COLO668 (cell line): ENCODE measurements at regions not wholly inside any gene's neighbourhood (a gene's known extent, or its start where the extent isn't known, plus 50 kb on each side); places are given as distances from the start of the nearest gene placed in this dataset.

ENCODE experiments used
- DNase-seq: peaks from one replicate; lab custom pipeline; 2025; ENCODE audit not compliant: unreplicated experiment; lab: John Stamatoyannopoulos, UW

DNA sequence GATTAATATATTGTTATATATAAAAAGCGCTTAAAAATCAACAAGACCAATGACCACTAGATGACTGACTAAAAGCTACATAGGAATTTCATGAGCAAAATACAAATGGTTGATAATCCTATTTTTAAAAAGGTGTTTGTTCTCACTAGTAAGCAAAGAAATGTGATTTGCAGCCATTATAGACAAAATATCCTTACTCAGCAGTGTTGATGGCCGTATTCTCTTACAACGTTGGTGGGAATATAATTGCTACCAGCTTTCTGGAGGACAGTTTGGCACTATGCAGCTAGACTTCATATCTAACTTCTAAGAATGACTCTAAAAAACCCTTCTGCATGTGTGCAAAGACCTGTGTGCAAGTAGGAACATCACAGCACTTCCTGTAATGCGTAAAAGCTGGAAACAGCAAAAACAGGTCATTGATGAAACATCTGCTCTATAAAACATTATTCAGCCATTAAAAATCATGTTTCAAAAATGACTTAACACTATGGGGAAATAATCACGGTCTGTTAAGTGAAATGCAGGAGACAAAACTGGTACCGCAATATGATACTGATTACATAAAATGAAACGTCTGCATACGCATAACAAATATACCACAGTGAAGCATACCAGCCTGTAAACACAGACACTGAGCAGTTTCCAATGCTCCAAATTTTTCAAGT, 70.1 kb upstream of the LINC01488 start:
- no peak for DNase-seq

GRCh38 chr11:69413015-69413801, 68.3 kb upstream of the LINC01488 start:
- no peak for DNase-seq

DNA sequence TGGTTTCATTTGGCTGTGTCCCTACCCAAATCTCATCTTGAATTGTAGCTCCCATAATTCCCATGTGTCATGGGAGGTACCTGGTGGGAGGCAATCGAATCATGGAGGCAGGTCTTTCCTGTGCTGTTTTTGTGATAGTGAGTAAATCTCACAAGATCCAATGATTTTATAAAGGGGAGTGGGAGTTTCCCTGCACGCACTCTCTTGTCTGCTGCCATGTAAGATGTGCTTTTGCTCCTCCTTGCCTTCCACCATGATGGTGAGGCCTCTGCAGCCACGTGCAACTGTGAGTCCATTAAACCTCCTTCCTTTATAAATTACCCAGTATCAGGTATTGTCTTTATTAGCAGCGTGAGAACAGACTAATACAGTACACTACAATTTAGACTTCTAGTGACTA, 67.5 kb upstream of the LINC01488 start:
- no peak for DNase-seq

DNA sequence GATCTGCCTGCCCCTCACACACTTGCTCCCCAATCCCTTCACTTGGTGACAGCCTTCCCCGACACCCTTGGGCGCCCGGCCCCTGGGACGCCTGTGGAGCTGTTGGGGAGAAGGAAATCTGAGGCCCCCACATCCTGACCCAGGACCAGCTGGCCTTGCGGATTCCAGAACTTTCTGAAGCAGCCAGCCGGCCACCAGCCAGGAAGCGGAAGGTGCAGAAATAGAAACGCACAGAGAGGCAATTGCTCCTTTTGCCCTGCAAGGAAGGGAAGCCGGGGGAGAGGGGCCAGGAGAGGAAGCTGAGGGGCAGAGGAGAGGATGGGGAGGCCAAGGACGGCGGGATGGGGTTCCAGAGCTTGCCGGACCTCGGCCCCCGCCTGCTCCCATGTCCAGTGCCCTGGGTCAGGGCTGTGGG, 66.7 kb upstream of the LINC01488 start:
- DNase-seq: no peak

DNA sequence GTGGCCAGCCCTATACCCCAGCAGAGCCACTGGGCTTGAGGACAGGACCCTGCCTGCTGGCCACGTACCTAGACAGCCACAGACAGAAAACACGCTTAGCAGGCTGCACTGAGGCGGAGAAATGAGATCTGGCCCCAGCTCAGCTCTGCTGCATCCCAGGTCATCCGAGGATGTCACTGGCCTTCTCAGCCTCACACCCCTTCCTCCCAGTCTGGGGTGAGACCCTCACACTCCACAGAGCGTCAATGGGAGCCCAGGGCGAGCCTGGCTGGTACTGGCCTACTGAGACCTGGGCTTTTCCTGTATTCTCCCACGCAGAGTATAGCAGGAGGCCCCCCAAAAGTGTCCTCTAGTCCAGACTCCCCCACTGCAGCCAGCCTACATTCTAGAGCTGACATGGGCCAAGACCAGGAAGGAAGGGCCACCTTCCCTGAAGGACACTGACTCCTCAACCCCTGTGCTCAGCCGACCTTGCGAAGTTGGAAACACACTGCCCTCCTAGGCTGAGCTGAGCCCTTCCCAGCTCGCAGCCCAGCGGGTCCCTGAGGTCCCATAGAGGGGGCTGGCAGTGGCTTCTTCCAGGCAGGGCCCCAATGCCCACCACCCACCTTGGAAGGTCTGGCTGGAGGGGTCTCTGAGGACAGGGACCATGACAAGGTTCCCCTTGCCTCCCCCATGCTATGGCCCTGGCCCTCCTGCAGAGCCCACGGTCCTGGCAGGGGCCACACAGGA, 65.9 kb upstream of the LINC01488 start:
- no peak for DNase-seq

DNA sequence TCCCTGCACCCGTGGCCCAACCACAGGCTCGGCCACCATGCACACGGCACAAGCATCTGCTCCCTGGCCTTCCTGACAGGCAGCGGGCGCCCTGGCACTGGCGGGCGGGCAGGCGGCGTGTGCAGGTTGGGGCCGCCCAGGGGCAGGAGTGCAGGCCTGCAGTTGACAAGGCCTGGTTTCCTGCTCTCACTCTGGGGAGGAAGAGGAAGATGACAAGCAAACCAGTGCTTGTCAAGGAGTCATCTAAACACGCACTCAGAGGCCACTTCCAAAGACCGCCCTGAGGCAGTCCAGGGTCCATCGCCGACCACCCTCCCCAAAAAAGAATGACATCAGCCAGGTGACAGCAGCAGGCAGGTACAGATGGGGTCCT, 65.3 kb upstream of the LINC01488 start:
- no peak for DNase-seq

GRCh38 chr11:69416762-69417698, 64.4 kb upstream of the LINC01488 start:
- DNase-seq: no peak

GRCh38 chr11:69417699-69418085, 63.8 kb upstream of the LINC01488 start:
- no peak for DNase-seq

DNA sequence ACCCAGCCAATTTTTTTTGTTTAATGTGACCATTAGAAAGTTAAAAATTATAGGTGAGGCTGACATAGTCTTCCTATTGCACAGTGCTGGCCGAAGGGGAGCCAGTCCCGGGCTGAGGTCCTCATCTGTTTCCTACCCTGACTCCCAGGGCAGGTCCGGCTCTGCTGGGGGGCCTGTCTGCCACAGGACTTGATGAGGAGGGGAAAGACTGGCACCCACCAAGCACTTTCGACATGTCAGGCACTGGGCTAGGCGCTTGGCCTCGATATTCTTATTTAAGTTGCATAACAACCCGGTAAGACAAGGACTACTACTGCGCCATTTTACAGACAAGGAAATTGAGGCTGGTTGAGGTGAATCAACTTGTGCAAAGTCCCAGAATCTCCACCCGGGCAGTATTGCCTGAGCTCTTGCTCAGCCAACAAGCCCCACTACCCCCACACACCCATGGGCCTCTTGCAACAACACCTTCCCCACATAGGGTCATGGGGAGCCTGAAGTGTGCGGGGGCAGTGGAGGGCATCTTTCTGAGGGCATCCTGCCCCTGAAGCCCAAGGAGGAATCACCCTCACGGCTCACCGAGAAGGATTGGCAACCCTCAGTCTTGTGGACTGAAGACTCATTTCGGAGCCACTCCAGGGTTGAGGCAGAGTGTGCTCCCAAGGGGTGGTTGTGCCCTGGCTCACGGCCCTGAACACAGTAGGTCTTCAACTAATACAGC, 62.7 kb upstream of the LINC01488 start:
- DNase-seq: no peak

GRCh38 chr11:69419662-69420395, 61.6 kb upstream of the LINC01488 start:
- DNase-seq: no peak

DNA sequence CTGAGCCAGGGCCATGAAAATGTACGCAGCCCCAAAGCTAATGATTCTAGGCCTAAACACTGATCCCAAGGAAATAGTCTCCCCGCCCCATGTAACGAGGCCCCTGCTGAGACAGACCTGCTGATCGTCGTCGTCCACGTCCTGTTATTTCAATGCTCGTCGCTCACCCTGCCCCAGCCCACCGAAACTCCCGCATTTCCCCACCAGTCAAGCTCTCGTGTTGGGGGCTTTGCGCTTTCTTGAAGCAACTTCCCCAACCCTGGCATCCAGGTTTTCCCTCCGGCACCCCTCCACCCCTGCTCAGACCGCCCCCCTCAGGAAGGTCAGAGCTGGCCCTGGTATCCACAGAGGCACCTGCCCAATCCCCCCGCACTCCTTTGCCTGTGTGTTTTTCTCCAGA, 58.8 kb upstream of the LINC01488 start:
- DNase-seq: no peak

DNA sequence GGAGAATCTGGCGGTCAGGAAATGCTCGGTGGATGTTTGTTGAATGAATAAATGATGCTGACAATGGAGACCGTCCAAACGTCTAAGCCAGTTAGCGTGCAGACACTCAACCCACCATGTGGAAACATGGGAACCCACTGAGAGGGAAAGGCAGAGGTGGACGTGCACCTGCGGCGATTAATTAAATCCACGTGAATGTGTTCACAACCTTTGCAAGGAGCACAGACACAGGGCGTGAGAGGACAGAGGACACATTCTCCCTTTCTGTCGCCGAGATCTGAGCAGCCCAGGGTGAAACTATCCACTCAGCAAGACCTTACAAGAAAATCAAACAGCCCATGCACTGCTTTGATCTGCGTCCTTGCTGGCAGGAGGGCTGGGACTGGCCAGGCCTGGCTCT, 58.3 kb upstream of the LINC01488 start:
- DNase-seq: no peak

- DNase-seq: no peak
Measured at GRCh38 chr11:69423611-69424385, 57.7 kb upstream of the LINC01488 start.

- DNase-seq: no peak
Measured at GRCh38 chr11:69424748-69425147, 56.7 kb upstream of the LINC01488 start.

GRCh38 chr11:69425444-69425843, 56.0 kb upstream of the LINC01488 start:
- no peak for DNase-seq

DNA sequence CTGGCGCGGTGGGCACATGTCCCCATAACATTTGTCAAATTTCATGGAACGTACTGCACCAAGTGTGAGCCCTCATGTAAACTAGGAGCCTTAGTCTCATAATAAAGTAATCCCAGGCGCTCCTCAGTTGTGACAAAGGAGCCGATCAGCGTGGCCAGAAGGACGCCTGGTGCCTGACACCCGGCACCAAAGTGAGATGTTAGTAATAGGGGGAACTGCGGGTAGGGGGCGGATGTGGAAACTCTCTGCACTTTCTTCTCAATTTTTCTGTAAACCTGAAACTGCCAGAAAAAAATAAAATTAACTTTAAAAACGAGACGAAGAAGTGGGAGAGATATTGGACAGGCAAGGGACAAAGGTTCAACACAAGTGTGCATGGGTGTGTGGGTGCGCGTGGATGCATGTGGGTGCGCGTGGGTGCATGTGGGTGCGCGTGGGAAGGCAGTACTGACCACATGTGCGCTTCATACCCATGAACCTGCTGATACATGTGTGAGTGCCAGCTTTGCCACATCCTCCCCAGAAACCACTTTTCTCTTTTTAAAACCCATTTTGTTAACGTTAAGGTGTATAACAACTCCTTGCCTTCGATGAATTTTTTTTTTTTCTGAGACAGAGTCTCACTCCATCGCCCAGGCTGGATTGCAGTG, 55.4 kb upstream of the LINC01488 start:
- no peak for DNase-seq

DNA sequence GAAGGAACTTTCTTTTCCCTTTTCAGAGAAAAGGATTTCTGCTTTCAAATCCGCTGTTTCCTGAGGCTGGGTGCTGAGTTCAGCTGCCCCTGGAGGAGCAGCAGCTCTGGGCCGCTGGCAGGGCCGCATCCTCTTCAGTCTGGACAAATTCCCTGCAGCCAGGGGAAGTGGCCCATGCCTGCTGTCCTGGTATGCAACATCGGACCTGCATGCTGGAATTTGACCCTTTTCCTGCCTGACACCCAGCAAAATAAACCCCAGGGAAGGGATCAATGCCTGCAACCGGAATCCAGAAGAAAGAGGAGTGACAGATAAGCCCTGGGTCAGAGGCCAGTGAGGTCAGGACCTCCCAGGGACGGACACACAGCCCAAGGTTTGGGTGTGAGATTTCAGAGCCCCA, 54.1 kb upstream of the LINC01488 start:
- no peak for DNase-seq
